Epithelial cell of proximal tubule (primary cell): ENCODE measurements at regions not wholly inside any gene's neighbourhood (a gene's known extent, or its start where the extent isn't known, plus 50 kb on each side); places are given as distances from the start of the nearest gene placed in this dataset.

ENCODE experiments used
- DNase-seq: peaks from one replicate; pipeline ENCODE4 v3.0.0-alpha.2; 2011; ENCODE audit warnings: low read depth
- H3K4me3 ChIP-seq: 2 replicates; pipeline ENCODE4 v1.5.1; 2011; ENCODE audit warnings: low read depth, mild to moderate bottlenecking, low read length
- CTCF ChIP-seq: conservative IDR thresholded peaks from 2 replicates; pipeline ENCODE4 v1.5.1; 2012; ENCODE audit warnings: low read depth, mild to moderate bottlenecking, low read length

GRCh38 chr7:52243685-52244084 lies 791.7 kb upstream of the POM121L12 start:
- TF ChIP-seq CTCF = no peak
- DNase-seq = no peak
- no peak overlapping the region for H3K4me3 ChIP-seq

- no peak for TF ChIP-seq CTCF
- DNase-seq = no peak
- no peak overlapping the region for H3K4me3 ChIP-seq
Measured at GRCh38 chr7:52233248-52233647, 802.2 kb upstream of the POM121L12 start.

- H3K4me3 ChIP-seq = no peak overlapping the region
- DNase-seq = no peak
- no peak for TF ChIP-seq CTCF
Measured at GRCh38 chr7:52211930-52212329, 823.5 kb upstream of the POM121L12 start.

GRCh38 chr7:52209614-52210013 lies 825.8 kb upstream of the POM121L12 start:
- no peak overlapping the region for H3K4me3 ChIP-seq
- DNase-seq = no peak
- TF ChIP-seq CTCF = no peak

GRCh38 chr7:52197221-52197620 lies 838.2 kb upstream of the POM121L12 start:
- TF ChIP-seq CTCF = no peak
- no peak for DNase-seq
- no peak overlapping the region for H3K4me3 ChIP-seq

- no peak for DNase-seq
- TF ChIP-seq CTCF = no peak
- H3K4me3 ChIP-seq = no peak overlapping the region
Measured at GRCh38 chr7:52195664-52196063, 839.8 kb upstream of the POM121L12 start.

GRCh38 chr7:52189153-52189778 lies 846.2 kb upstream of the POM121L12 start:
- no peak for TF ChIP-seq CTCF
- no peak overlapping the region for H3K4me3 ChIP-seq
- no peak for DNase-seq
